T-helper 17 cell (primary cell): ENCODE measurements at regions not wholly inside any gene's neighbourhood (a gene's known extent, or its start where the extent isn't known, plus 50 kb on each side); places are given as distances from the start of the nearest gene placed in this dataset.
A peak's percentile ranks its signal among the peaks of the same experiment; 100 is the strongest.

ENCODE experiments used
- ATAC-seq: fragments of 150-1000 bp; cut with Tn5 transposase; 2 replicates; pipeline ENCODE4 v1.10.0; 2021; ENCODE audit warnings: mild to moderate bottlenecking, moderate library complexity
- DNase-seq, 3 donors: peaks; one replicate each; pipeline versions ENCODE4 v3.0.0 to v3.0.0-alpha.2; 2020 to 2021
- H3K9me3 ChIP-seq: one replicate; pipeline ENCODE4 v1.7.0; 2013; ENCODE audit warnings: low read length, mild to moderate bottlenecking; ENCODE audit not compliant: control insufficient read depth, poor library complexity, severe bottlenecking
- H3K27ac Mint-ChIP-seq: one replicate; pipeline ENCODE4 v1.8.0; 2022; ENCODE audit warnings: mild to moderate bottlenecking, moderate library complexity, mixed read lengths
- H3K27me3 Mint-ChIP-seq: one replicate; pipeline ENCODE4 v1.8.0; 2022; ENCODE audit warnings: mixed read lengths
- H3K36me3 Mint-ChIP-seq: one replicate; pipeline ENCODE4 v1.8.0; 2022; ENCODE audit warnings: low read depth, mixed read lengths
- H3K4me1 Mint-ChIP-seq: one replicate; pipeline ENCODE4 v1.8.0; 2022; ENCODE audit warnings: mild to moderate bottlenecking, mixed read lengths
- H3K4me3 Mint-ChIP-seq: one replicate; pipeline ENCODE4 v1.8.0; 2022; ENCODE audit warnings: mild to moderate bottlenecking, moderate library complexity, mixed read lengths

- DNase-seq (no peak), ATAC-seq (no peak)
- Mint-ChIP-seq H3K4me3 (peak overlapping the region; percentile 92), H3K27me3 (no peaks in the 10 kb centered on the region), H3K27ac (peak overlapping the region; percentile 99), H3K36me3 (no peaks in the 10 kb centered on the region), H3K4me1 (peaks cover 45% of the 10 kb centered on the region)
- no peaks in the 10 kb centered on the region for H3K9me3 ChIP-seq
Observed at GRCh38 chr5:56482363-56482762, 249.2 kb upstream of the ANKRD55 start.

DNA sequence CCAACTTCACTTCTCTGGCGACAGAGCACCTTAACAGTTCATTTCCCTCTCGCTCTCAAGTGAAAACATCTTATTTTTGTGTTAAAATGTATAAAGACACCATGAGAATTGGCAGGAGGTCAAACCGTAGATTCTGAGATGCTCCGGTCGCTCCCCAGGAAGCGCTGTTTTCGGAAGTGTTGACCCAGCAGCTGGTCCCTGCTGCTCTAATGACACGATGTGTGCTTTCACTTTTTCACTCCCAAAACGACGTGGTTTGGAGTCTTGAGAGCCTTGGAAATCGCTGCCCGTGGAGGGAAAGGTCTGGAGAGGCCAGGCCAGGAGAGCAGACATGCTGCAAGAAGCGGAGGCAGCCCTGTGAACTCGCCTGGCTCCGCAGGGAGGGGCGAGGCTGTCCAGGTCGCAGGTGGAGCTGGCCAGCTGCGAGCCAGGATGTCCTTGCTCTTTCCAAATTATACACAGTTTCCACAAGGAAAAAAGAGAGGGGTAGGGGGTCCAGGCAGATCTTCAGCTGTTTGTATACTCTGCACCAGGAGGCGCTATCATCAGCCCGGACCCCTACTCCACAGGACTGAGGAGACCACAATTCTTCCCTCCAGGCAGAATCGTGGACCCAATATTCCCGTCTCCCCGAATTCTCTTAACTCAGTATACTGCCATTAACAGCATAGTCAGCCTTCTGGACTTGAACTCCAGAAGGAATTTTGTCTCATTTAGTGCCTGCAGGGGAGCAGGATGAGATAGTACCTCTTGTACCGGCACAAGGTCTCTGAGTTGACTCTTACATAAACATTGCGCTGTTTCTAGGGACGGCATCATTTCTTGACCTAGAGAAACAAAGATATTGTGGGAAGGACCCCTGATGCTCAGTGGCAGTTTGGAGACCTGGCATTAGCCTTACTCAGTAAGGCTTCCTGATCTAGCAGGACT, 248.6 kb upstream of the ANKRD55 start:
- no peaks in the 10 kb centered on the region for H3K27me3 Mint-ChIP-seq
- H3K4me3 Mint-ChIP-seq, result peak overlapping the region; percentile 92
- H3K4me1 Mint-ChIP-seq, result peaks cover 47% of the 10 kb centered on the region
- no peaks in the 10 kb centered on the region for H3K9me3 ChIP-seq
- no peaks in the 10 kb centered on the region for H3K36me3 Mint-ChIP-seq
- DNase-seq (no peak), ATAC-seq (no peak)
- peak overlapping the region; percentile 99 for H3K27ac Mint-ChIP-seq

GRCh38 chr5:56480705-56481427, 247.7 kb upstream of the ANKRD55 start:
- H3K9me3 ChIP-seq, result no peaks in the 10 kb centered on the region
- Mint-ChIP-seq H3K4me3 (peak overlapping the region; percentile 92), H3K4me1 (peaks cover 55% of the 10 kb centered on the region), H3K36me3 (no peaks in the 10 kb centered on the region), H3K27ac (peak overlapping the region; percentile 99), H3K27me3 (no peaks in the 10 kb centered on the region)
- peak; percentile 24 for ATAC-seq
- peak; percentile 33 to 44 (median 39) for DNase-seq

DNA sequence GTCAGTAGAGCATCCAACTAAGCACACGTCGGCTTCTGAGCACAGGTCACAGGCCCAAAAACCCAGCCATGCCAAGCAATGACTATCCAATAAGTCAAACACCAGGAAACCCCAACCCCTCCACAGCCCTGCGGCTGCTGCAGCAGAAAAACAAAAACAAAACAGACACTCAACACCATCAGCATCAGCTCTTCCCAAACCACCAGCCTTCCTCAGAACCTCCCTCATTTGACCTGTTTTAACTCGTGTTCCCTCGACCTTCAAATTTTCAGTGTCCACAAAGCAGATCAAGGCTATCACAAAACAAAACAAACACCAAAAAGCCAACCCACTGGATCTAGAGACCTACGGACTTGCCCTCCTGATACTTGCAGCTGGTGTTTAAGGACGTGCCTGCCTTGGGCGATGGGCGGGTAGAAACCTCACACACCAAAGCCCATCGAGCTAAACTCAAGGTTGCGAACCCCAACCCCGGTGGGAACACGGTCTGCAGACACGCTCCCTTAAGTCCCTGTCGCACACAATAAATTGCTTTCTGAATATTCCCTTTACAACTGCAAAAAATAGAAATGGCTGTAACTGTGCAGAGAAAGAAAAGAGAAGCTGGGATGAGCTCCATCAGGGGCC, 247.1 kb upstream of the ANKRD55 start:
- peaks cover 53% of the 10 kb centered on the region for H3K4me1 Mint-ChIP-seq
- ATAC-seq, result peak; percentile 75

GRCh38 chr5:56479696-56480077, 246.6 kb upstream of the ANKRD55 start:
- ATAC-seq, result peak; percentile 44
- no peaks in the 10 kb centered on the region for H3K27me3 Mint-ChIP-seq
- H3K4me1 Mint-ChIP-seq, result peaks cover 53% of the 10 kb centered on the region
- no peaks in the 10 kb centered on the region for H3K36me3 Mint-ChIP-seq
- H3K27ac Mint-ChIP-seq, result peak overlapping the region; percentile 99
- DNase-seq, result no peak
- H3K9me3 ChIP-seq, result no peaks in the 10 kb centered on the region
- H3K4me3 Mint-ChIP-seq, result peak overlapping the region; percentile 87

More for the DNA sequence above, 247.1 kb upstream of the ANKRD55 start:
- Mint-ChIP-seq H3K27ac (peak overlapping the region; percentile 99), H3K36me3 (no peaks in the 10 kb centered on the region), H3K4me3 (peak overlapping the region; percentile 87), H3K27me3 (no peaks in the 10 kb centered on the region)
- DNase-seq, result peak in 2 of 3 donors; percentile 33 to 39
- no peaks in the 10 kb centered on the region for H3K9me3 ChIP-seq

GRCh38 chr5:56479126-56479525, 246.0 kb upstream of the ANKRD55 start:
- Mint-ChIP-seq H3K27me3 (no peaks in the 10 kb centered on the region), H3K4me1 (peaks cover 50% of the 10 kb centered on the region), H3K4me3 (peak overlapping the region; percentile 87), H3K27ac (peak overlapping the region; percentile 99), H3K36me3 (no peaks in the 10 kb centered on the region)
- no peak for ATAC-seq
- no peak for DNase-seq
- no peaks in the 10 kb centered on the region for H3K9me3 ChIP-seq

- Mint-ChIP-seq H3K27ac (peak overlapping the region; percentile 81), H3K36me3 (no peaks in the 10 kb centered on the region)
Observed at GRCh38 chr5:56478062-56478461, 244.9 kb upstream of the ANKRD55 start.

GRCh38 chr5:56476487-56476856, 243.3 kb upstream of the ANKRD55 start:
- ATAC-seq (no peak), DNase-seq (no peak)
- Mint-ChIP-seq H3K4me1 (peaks cover 37% of the 10 kb centered on the region), H3K4me3 (peak overlapping the region; percentile 70), H3K27me3 (no peaks in the 10 kb centered on the region), H3K27ac (peak overlapping the region; percentile 81), H3K36me3 (no peaks in the 10 kb centered on the region)
- no peaks in the 10 kb centered on the region for H3K9me3 ChIP-seq

More at GRCh38 chr5:56478062-56478461, 244.9 kb upstream of the ANKRD55 start:
- H3K9me3 ChIP-seq, result no peaks in the 10 kb centered on the region
- ATAC-seq, result no peak
- Mint-ChIP-seq H3K4me1 (peaks cover 47% of the 10 kb centered on the region), H3K27me3 (no peaks in the 10 kb centered on the region), H3K4me3 (peak overlapping the region; percentile 36)
- DNase-seq, result no peak

DNA sequence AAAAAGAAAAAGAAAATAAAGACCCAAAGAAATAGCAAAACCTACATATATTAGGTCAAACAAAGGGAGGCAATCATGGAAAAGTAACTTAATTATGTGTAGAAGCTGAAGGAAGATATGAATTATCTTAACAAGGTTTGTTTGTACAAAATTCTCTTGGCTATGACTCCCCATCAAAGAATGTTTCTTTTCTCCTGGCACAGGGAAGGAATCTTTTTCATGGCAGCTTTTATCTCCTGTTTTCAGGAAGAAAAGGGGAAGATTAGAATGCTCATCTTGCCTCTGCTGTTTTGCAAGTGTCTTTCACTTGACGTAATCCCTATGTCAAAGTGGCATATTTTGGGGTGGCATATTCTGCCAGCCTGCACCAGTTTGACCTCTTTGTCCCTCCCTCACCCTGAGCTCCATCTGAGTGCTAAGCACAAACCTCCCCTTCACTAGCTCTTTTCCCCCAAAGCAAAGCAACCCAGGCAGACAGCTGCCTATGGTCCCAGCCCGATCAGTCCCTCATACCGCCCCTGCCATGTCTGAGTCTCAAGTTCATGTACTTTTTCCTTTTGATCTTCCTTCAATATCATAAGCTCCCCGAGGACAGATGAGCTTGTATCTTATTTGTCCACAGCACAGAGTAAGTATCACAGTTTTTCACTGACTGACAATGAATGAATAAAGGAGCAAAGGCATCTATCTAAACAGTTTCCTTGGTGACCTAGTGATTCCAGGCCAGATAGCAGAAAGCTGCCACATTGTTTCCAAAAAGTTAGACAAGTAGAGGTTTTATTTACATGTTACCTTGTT, 242.8 kb upstream of the ANKRD55 start:
- Mint-ChIP-seq H3K36me3 (no peaks in the 10 kb centered on the region), H3K27me3 (no peaks in the 10 kb centered on the region), H3K4me1 (peaks cover 32% of the 10 kb centered on the region), H3K27ac (peak overlapping the region; percentile 81), H3K4me3 (no peak overlapping the region)
- ATAC-seq (no peak), DNase-seq (no peak)
- H3K9me3 ChIP-seq, result no peaks in the 10 kb centered on the region

- Mint-ChIP-seq H3K27me3 (no peaks in the 10 kb centered on the region), H3K36me3 (no peaks in the 10 kb centered on the region), H3K4me3 (no peak overlapping the region), H3K27ac (peak overlapping the region; percentile 3), H3K4me1 (peaks cover 11% of the 10 kb centered on the region)
- ATAC-seq (no peak), DNase-seq (no peak)
- no peaks in the 10 kb centered on the region for H3K9me3 ChIP-seq
Observed at GRCh38 chr5:56471707-56472106, 238.6 kb upstream of the ANKRD55 start.

GRCh38 chr5:56470007-56470406, 236.9 kb upstream of the ANKRD55 start:
- no peak overlapping the region for H3K4me3 Mint-ChIP-seq
- no peak overlapping the region for H3K27ac Mint-ChIP-seq
- DNase-seq, result no peak
- no peaks in the 10 kb centered on the region for H3K27me3 Mint-ChIP-seq
- no peaks in the 10 kb centered on the region for H3K36me3 Mint-ChIP-seq
- peaks cover 2% of the 10 kb centered on the region for H3K4me1 Mint-ChIP-seq
- ATAC-seq, result no peak
- no peaks in the 10 kb centered on the region for H3K9me3 ChIP-seq

- Mint-ChIP-seq H3K27me3 (no peaks in the 10 kb centered on the region), H3K4me1 (peaks cover 6% of the 10 kb centered on the region), H3K27ac (no peak overlapping the region), H3K4me3 (no peak overlapping the region), H3K36me3 (no peaks in the 10 kb centered on the region)
- no peak for ATAC-seq
- H3K9me3 ChIP-seq, result no peaks in the 10 kb centered on the region
- no peak for DNase-seq
Observed at GRCh38 chr5:56468277-56468676, 235.1 kb upstream of the ANKRD55 start.
